ENCODE measurements at regions not wholly inside any gene's neighbourhood (a gene's known extent, or its start where the extent isn't known, plus 50 kb on each side); places are given as distances from the start of the nearest gene placed in this dataset.
"Not testable (repeated sequence)": the region's sequence is repeated elsewhere in the genome, so short reads cannot be mapped to it uniquely, and the experiment has no call there.

GRCh38 chr13:103615771-103616170 is 549.6 kb upstream of the SLC10A2 start:
- Histone ChIP-seq H3K9me3 (ENCODE audit: control insufficient read depth in 2 of 2, low read length in 2 of 2) (no peaks in the 10 kb centered on the region), H3K27ac (ENCODE audit: insufficient read depth, low read length, poor library complexity, severe bottlenecking) (no peak overlapping the region), H3K4me1 (ENCODE audit: control insufficient read depth, insufficient read depth, low read length, poor library complexity, severe bottlenecking) (no peaks in the 10 kb centered on the region), H3K4me3 (ENCODE audit: low read depth, low read length) (no peak overlapping the region), H3K36me3 (ENCODE audit: control insufficient read depth, insufficient read depth, low read length) (no peaks in the 10 kb centered on the region), H3K27me3 (ENCODE audit: control insufficient read depth, insufficient read depth, low read length) (no peaks in the 10 kb centered on the region)
- Mint-ChIP-seq H3K9me3 (peaks cover 1 to 9% (median 5%) of the 10 kb centered on the region in 7 donors), H3K36me3 (no peaks in the 10 kb centered on the region), H3K4me1 (no peaks in the 10 kb centered on the region), H3K27ac (no peak overlapping the region), H3K27me3 (no peaks in the 10 kb centered on the region), H3K4me3 (no peak overlapping the region)
- ATAC-seq (ENCODE audit: low read depth in 2 of 2) (no peak), DNase-seq (no peak)

DNA sequence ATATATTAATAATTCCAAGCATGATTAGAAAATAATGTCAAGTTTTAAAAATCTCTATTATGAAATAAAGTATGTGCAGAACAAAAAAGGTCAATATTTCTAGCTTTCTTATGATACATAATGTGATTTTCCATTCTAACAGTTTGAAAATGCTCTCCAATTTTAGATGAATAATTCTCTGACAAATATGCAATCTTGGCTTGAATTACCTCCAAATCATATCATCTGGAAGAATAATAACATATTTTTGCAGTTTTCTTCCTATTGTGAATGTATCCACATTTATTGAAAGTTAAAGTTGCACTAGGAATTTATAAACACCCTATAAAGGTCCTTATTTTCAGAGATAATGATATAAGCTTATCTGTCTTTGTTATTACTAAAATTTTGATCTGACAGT is 548.5 kb upstream of the SLC10A2 start:
- H3K27me3 Mint-ChIP-seq: no peaks in the 10 kb centered on the region
- Histone ChIP-seq H3K4me3 (ENCODE audit: low read depth, low read length) (no peak overlapping the region), H3K27ac (ENCODE audit: insufficient read depth, low read length, poor library complexity, severe bottlenecking) (no peak overlapping the region), H3K9me3 (ENCODE audit: control insufficient read depth in 2 of 2, low read length in 2 of 2) (no peaks in the 10 kb centered on the region), H3K27me3 (ENCODE audit: control insufficient read depth, insufficient read depth, low read length) (no peaks in the 10 kb centered on the region), H3K36me3 (ENCODE audit: control insufficient read depth, insufficient read depth, low read length) (no peaks in the 10 kb centered on the region), H3K4me1 (ENCODE audit: control insufficient read depth, insufficient read depth, low read length, poor library complexity, severe bottlenecking) (no peaks in the 10 kb centered on the region)
- H3K4me1 Mint-ChIP-seq: no peaks in the 10 kb centered on the region
- no peak overlapping the region for H3K4me3 Mint-ChIP-seq
- DNase-seq: no peak
- peaks cover 1 to 15% (median 7%) of the 10 kb centered on the region in 7 donors for H3K9me3 Mint-ChIP-seq
- H3K36me3 Mint-ChIP-seq: no peaks in the 10 kb centered on the region
- no peak for ATAC-seq (ENCODE audit: low read depth in 2 of 2)
- H3K27ac Mint-ChIP-seq: no peak overlapping the region

DNA sequence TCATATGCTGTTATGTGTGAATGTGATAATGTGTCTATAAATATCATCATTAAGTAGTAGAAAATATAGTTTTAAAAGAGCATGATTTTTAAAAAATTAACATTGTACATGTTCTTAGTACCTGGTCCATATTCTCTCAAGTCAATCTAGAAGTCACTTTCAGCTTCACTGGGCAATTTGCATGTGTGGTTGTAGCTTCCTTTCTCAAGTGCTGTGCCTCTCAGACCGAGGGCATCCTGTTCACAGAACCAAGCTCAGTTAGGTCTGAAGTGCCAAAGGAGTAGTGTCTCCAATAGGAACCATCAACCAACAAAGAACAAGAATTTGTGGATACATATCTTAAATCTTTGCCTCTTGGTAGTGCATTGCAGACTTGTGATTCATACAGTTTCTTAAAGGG is 541.8 kb upstream of the SLC10A2 start:
- no peaks in the 10 kb centered on the region for H3K27me3 ChIP-seq (ENCODE audit: control insufficient read depth, insufficient read depth, low read length)
- Mint-ChIP-seq H3K36me3 (no peaks in the 10 kb centered on the region), H3K4me1 (no peaks in the 10 kb centered on the region), H3K27me3 (no peaks in the 10 kb centered on the region), H3K9me3 (peaks cover 1 to 19% (median 6%) of the 10 kb centered on the region in 7 donors), H3K4me3 (no peak overlapping the region), H3K27ac (no peak overlapping the region)
- H3K4me1 ChIP-seq (ENCODE audit: control insufficient read depth, insufficient read depth, low read length, poor library complexity, severe bottlenecking): no peaks in the 10 kb centered on the region
- DNase-seq: no peak
- no peak for ATAC-seq (ENCODE audit: low read depth in 2 of 2)
- H3K27ac ChIP-seq (ENCODE audit: insufficient read depth, low read length, poor library complexity, severe bottlenecking): no peak overlapping the region
- H3K9me3 ChIP-seq (ENCODE audit: control insufficient read depth in 2 of 2, low read length in 2 of 2): no peaks in the 10 kb centered on the region
- H3K4me3 ChIP-seq (ENCODE audit: low read depth, low read length): no peak overlapping the region
- no peaks in the 10 kb centered on the region for H3K36me3 ChIP-seq (ENCODE audit: control insufficient read depth, insufficient read depth, low read length)

- Histone ChIP-seq H3K36me3 (ENCODE audit: control insufficient read depth, insufficient read depth, low read length) (no peaks in the 10 kb centered on the region), H3K27me3 (ENCODE audit: control insufficient read depth, insufficient read depth, low read length) (no peaks in the 10 kb centered on the region), H3K27ac (ENCODE audit: insufficient read depth, low read length, poor library complexity, severe bottlenecking) (no peak overlapping the region), H3K9me3 (ENCODE audit: control insufficient read depth in 2 of 2, low read length in 2 of 2) (no peaks in the 10 kb centered on the region), H3K4me3 (ENCODE audit: low read depth, low read length) (no peak overlapping the region), H3K4me1 (ENCODE audit: control insufficient read depth, insufficient read depth, low read length, poor library complexity, severe bottlenecking) (no peaks in the 10 kb centered on the region)
- DNase-seq (no peak), ATAC-seq (ENCODE audit: low read depth in 2 of 2) (no peak)
- Mint-ChIP-seq H3K27ac (no peak overlapping the region), H3K27me3 (no peaks in the 10 kb centered on the region), H3K4me1 (no peaks in the 10 kb centered on the region), H3K4me3 (no peak overlapping the region), H3K9me3 (peaks cover 0 to 12% (median 5%) of the 10 kb centered on the region in 7 donors), H3K36me3 (no peaks in the 10 kb centered on the region)
Measured at GRCh38 chr13:103605546-103606326, 539.5 kb upstream of the SLC10A2 start.

DNA sequence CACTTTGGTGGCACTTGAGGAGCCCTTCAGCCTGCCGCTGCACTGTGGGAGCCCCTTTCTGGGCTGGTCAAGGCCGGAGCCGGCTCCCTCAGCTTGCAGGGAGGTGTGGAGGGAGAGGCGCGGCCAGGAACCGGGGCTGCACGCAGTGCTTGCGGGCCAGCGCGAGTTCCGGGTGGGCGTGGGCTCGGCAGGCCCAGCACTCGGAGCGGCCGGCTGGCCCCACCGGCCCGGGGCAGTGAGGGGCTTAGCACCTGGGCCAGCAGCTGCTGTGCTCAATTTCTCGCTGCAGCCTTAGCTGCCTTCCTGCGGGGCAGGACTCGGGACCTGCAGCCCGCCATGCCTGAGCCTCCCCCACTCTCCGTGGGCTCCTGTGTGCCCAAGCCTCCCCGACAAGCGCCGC is 533.7 kb upstream of the SLC10A2 start:
- H3K27ac ChIP-seq (ENCODE audit: insufficient read depth, low read length, poor library complexity, severe bottlenecking); H3K36me3 Mint-ChIP-seq; H3K27me3 Mint-ChIP-seq; DNase-seq; H3K4me3 ChIP-seq (ENCODE audit: low read depth, low read length); H3K4me3 Mint-ChIP-seq; ATAC-seq (ENCODE audit: low read depth in 2 of 2); H3K27ac Mint-ChIP-seq; H3K36me3 ChIP-seq (ENCODE audit: control insufficient read depth, insufficient read depth, low read length); H3K9me3 Mint-ChIP-seq; H3K4me1 ChIP-seq (ENCODE audit: control insufficient read depth, insufficient read depth, low read length, poor library complexity, severe bottlenecking); H3K4me1 Mint-ChIP-seq; H3K27me3 ChIP-seq (ENCODE audit: control insufficient read depth, insufficient read depth, low read length); H3K9me3 ChIP-seq (ENCODE audit: control insufficient read depth in 2 of 2, low read length in 2 of 2): not testable (repeated sequence)

GRCh38 chr13:103598671-103599070 is 532.5 kb upstream of the SLC10A2 start:
- Histone ChIP-seq H3K27ac (ENCODE audit: insufficient read depth, low read length, poor library complexity, severe bottlenecking) (no peak overlapping the region), H3K27me3 (ENCODE audit: control insufficient read depth, insufficient read depth, low read length) (no peaks in the 10 kb centered on the region), H3K4me1 (ENCODE audit: control insufficient read depth, insufficient read depth, low read length, poor library complexity, severe bottlenecking) (no peaks in the 10 kb centered on the region), H3K36me3 (ENCODE audit: control insufficient read depth, insufficient read depth, low read length) (no peaks in the 10 kb centered on the region), H3K4me3 (ENCODE audit: low read depth, low read length) (no peak overlapping the region), H3K9me3 (ENCODE audit: control insufficient read depth in 2 of 2, low read length in 2 of 2) (no peaks in the 10 kb centered on the region)
- H3K4me1 Mint-ChIP-seq: no peaks in the 10 kb centered on the region
- no peaks in the 10 kb centered on the region for H3K27me3 Mint-ChIP-seq
- H3K36me3 Mint-ChIP-seq: no peaks in the 10 kb centered on the region
- DNase-seq: no peak
- no peak for ATAC-seq (ENCODE audit: low read depth in 2 of 2)
- H3K4me3 Mint-ChIP-seq: no peak overlapping the region
- H3K27ac Mint-ChIP-seq: no peak overlapping the region
- peaks cover 0 to 6% (median 4%) of the 10 kb centered on the region in 7 donors for H3K9me3 Mint-ChIP-seq

GRCh38 chr13:103573446-103573845 is 507.2 kb upstream of the SLC10A2 start:
- no peak overlapping the region for H3K27ac ChIP-seq (ENCODE audit: insufficient read depth, low read length, poor library complexity, severe bottlenecking)
- DNase-seq (no peak), ATAC-seq (ENCODE audit: low read depth in 2 of 2) (no peak)
- Mint-ChIP-seq H3K27me3 (no peaks in the 10 kb centered on the region), H3K4me3 (no peak overlapping the region), H3K27ac (no peak overlapping the region), H3K4me1 (no peaks in the 10 kb centered on the region), H3K36me3 (no peaks in the 10 kb centered on the region), H3K9me3 (peaks cover 0 to 19% (median 2%) of the 10 kb centered on the region in 7 donors)
- no peak overlapping the region for H3K4me3 ChIP-seq (ENCODE audit: low read depth, low read length)
- no peaks in the 10 kb centered on the region for H3K4me1 ChIP-seq (ENCODE audit: control insufficient read depth, insufficient read depth, low read length, poor library complexity, severe bottlenecking)
- H3K27me3 ChIP-seq (ENCODE audit: control insufficient read depth, insufficient read depth, low read length): no peaks in the 10 kb centered on the region
- H3K9me3 ChIP-seq (ENCODE audit: control insufficient read depth in 2 of 2, low read length in 2 of 2): no peaks in the 10 kb centered on the region
- no peaks in the 10 kb centered on the region for H3K36me3 ChIP-seq (ENCODE audit: control insufficient read depth, insufficient read depth, low read length)

DNA sequence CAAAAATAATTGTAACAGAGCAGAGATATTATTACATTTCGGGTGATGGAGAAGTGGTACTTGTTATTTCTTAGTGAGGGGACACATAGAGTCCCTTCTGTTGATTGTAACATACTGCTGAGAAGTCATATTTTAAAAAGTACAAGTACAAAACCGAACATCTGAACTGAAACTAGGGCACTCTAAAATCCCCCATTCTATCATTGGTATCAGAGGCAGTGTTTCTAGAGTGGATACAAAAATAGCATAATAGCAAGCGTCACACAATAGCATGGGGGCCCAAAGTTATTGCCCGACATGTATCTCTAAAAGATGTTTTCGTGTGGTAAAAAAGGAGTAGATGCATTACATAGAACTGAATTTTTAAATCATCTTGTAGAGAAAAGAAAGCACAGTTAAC is 502.1 kb upstream of the SLC10A2 start:
- Histone ChIP-seq H3K27ac (ENCODE audit: insufficient read depth, low read length, poor library complexity, severe bottlenecking) (no peak overlapping the region), H3K36me3 (ENCODE audit: control insufficient read depth, insufficient read depth, low read length) (no peaks in the 10 kb centered on the region), H3K9me3 (ENCODE audit: control insufficient read depth in 2 of 2, low read length in 2 of 2) (no peaks in the 10 kb centered on the region), H3K4me3 (ENCODE audit: low read depth, low read length) (no peak overlapping the region), H3K27me3 (ENCODE audit: control insufficient read depth, insufficient read depth, low read length) (no peaks in the 10 kb centered on the region), H3K4me1 (ENCODE audit: control insufficient read depth, insufficient read depth, low read length, poor library complexity, severe bottlenecking) (no peaks in the 10 kb centered on the region)
- peak overlapping the region in 1 of 3 donors; percentile 3 for H3K27ac Mint-ChIP-seq
- H3K4me3 Mint-ChIP-seq: no peak overlapping the region
- no peak for ATAC-seq (ENCODE audit: low read depth in 2 of 2)
- no peaks in the 10 kb centered on the region for H3K36me3 Mint-ChIP-seq
- H3K9me3 Mint-ChIP-seq: peaks cover 0 to 13% (median 2%) of the 10 kb centered on the region in 7 donors
- no peaks in the 10 kb centered on the region for H3K4me1 Mint-ChIP-seq
- DNase-seq: no peak
- no peaks in the 10 kb centered on the region for H3K27me3 Mint-ChIP-seq

Data from CD4-positive, CD25-positive, alpha-beta regulatory T cell (primary cell).